ENCODE measurements at regions not wholly inside any gene's neighbourhood (a gene's known extent, or its start where the extent isn't known, plus 50 kb on each side); places are given as distances from the start of the nearest gene placed in this dataset.

DNA sequence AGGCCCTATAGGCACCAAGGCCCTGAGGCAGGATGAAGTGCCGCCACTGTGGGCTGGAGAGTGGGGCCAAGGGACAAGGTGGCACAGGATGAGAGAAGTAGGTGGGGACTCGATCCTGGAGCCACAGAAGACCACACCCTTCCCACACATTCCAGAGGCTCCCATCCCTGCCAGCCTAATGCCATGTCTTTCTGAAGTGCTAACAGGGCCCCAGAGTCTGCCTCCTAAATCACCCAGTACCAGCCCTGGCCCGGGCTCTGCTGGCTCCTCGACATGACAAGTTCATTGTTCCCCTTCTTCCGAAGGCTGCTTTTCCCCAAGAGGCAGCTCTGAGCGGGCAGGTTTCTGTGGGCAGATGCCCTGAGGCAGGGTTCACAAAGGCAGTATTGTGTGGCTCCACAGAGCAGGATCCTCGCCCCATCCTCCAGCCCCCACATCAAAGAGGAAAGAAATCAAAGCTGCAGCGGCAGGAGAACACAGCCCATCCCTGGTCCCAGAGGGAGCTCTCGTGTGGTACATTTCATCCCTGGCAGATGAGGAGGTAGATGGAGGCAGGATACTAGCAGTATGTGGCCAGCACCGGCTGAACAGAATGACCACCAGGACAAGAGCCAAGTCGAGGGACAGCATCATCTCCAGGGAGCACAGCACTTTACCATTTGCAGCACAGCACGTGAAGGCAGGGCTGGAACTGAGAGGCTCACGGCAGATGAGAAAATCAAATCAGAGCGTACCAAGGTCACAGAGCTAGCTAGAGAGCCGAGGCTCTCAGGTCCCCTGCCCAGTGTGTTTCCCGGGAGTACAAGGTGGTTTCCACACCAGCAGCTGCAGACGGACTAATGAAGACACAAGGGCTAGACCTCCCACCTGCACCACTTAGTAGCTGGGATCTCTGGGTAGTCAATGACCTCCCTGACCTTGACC lies 64.8 kb downstream of the SYF2 start (continued):
- TF ChIP-seq, protein P1, sequence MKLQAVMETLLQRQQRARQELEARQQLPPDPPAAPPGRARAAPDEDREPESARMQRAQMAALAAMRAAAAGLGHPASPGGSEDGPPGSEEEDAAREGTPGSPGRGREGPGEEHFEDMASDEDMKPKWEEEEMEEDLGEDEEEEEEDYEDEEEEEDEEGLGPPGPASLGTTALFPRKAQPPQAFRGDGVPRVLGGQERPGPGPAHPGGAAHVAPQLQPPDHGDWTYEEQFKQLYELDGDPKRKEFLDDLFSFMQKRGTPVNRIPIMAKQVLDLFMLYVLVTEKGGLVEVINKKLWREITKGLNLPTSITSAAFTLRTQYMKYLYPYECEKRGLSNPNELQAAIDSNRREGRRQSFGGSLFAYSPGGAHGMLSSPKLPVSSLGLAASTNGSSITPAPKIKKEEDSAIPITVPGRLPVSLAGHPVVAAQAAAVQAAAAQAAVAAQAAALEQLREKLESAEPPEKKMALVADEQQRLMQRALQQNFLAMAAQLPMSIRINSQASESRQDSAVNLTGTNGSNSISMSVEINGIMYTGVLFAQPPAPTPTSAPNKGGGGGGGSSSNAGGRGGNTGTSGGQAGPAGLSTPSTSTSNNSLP (IDR thresholded peaks at IDR 0.05; ENCODE audit: low read depth, low read length), result 0 out of 2 replicates have a peak, but pooled peaks have one; percentile 40
- peak; percentile 45; the same call in 1 of the 2 replicates for TF ChIP-seq HNF4G (IDR thresholded peaks at IDR 0.05; ENCODE audit: borderline replicate concordance, low read depth, low read length)
- no peak for TF ChIP-seq HNF4G (CRISPR knock-in tag; IDR thresholded peaks at IDR 0.05; ENCODE audit: borderline replicate concordance, low read depth)
- TF ChIP-seq, protein P2, sequence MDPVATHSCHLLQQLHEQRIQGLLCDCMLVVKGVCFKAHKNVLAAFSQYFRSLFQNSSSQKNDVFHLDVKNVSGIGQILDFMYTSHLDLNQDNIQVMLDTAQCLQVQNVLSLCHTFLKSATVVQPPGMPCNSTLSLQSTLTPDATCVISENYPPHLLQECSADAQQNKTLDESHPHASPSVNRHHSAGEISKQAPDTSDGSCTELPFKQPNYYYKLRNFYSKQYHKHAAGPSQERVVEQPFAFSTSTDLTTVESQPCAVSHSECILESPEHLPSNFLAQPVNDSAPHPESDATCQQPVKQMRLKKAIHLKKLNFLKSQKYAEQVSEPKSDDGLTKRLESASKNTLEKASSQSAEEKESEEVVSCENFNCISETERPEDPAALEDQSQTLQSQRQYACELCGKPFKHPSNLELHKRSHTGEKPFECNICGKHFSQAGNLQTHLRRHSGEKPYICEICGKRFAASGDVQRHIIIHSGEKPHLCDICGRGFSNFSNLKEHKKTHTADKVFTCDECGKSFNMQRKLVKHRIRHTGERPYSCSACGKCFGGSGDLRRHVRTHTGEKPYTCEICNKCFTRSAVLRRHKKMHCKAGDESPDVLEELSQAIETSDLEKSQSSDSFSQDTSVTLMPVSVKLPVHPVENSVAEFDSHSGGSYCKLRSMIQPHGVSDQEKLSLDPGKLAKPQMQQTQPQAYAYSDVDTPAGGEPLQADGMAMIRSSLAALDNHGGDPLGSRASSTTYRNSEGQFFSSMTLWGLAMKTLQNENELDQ (CRISPR knock-in tag; IDR thresholded peaks at IDR 0.05; ENCODE audit: borderline replicate concordance), result 0 out of 2 replicates have a peak, but pooled peaks have one; percentile 15
- no peak; the same call in 1 of the 2 replicates for TF ChIP-seq ZMYM2 (CRISPR knock-in tag; IDR thresholded peaks at IDR 0.05)
- TF ChIP-seq ZNF567 (CRISPR knock-in tag; IDR thresholded peaks at IDR 0.05; ENCODE audit: borderline replicate concordance), result peak; percentile 44; the same call in 1 of the 2 replicates
- no peak for TF ChIP-seq ARHGAP35 (CRISPR knock-in tag; IDR thresholded peaks at IDR 0.05; ENCODE audit: borderline replicate concordance)
- TF ChIP-seq HMG20A (CRISPR knock-in tag; IDR thresholded peaks at IDR 0.05; ENCODE audit: borderline replicate concordance), result peak; percentile 83
- TF ChIP-seq PHF21A (CRISPR knock-in tag; IDR thresholded peaks at IDR 0.05), result peak; percentile 93
- TF ChIP-seq CREB1 (IDR thresholded peaks at IDR 0.05), result no peak
- no peak for TF ChIP-seq CREB1 (CRISPR knock-in tag; IDR thresholded peaks at IDR 0.05)
- TF ChIP-seq MIER2 (CRISPR knock-in tag; IDR thresholded peaks at IDR 0.05), result 0 out of 2 replicates have a peak, but pooled peaks have one; percentile 30
- TF ChIP-seq LCORL (IDR thresholded peaks at IDR 0.05), result no peak
- TF ChIP-seq LCORL (CRISPR knock-in tag; IDR thresholded peaks at IDR 0.05), result peak; percentile 85
- no peak for TF ChIP-seq ZNF615 (CRISPR knock-in tag; IDR thresholded peaks at IDR 0.05; ENCODE audit: borderline replicate concordance)
- peak; percentile 82 for TF ChIP-seq NCOA2 (CRISPR knock-in tag; IDR thresholded peaks at IDR 0.05)
- no peak for TF ChIP-seq HNRNPH1 (optimal IDR thresholded peaks at IDR 0.05; ENCODE audit: low read depth, low read length)
- TF ChIP-seq RXRB (CRISPR knock-in tag; IDR thresholded peaks at IDR 0.05; ENCODE audit: borderline replicate concordance), result peak; percentile 75
- no peak for TF ChIP-seq CENPT (CRISPR knock-in tag; IDR thresholded peaks at IDR 0.05; ENCODE audit: low read depth)
- TF ChIP-seq HDAC1 (CRISPR knock-in tag; IDR thresholded peaks at IDR 0.05), result peak; percentile 84
- no peak for TF ChIP-seq ZNF432 (CRISPR knock-in tag; IDR thresholded peaks at IDR 0.05; ENCODE audit: borderline replicate concordance)
- peak; percentile 53; the same call in 1 of the 2 replicates for TF ChIP-seq BCL6 (CRISPR knock-in tag; IDR thresholded peaks at IDR 0.05)
- TF ChIP-seq, protein P3, sequence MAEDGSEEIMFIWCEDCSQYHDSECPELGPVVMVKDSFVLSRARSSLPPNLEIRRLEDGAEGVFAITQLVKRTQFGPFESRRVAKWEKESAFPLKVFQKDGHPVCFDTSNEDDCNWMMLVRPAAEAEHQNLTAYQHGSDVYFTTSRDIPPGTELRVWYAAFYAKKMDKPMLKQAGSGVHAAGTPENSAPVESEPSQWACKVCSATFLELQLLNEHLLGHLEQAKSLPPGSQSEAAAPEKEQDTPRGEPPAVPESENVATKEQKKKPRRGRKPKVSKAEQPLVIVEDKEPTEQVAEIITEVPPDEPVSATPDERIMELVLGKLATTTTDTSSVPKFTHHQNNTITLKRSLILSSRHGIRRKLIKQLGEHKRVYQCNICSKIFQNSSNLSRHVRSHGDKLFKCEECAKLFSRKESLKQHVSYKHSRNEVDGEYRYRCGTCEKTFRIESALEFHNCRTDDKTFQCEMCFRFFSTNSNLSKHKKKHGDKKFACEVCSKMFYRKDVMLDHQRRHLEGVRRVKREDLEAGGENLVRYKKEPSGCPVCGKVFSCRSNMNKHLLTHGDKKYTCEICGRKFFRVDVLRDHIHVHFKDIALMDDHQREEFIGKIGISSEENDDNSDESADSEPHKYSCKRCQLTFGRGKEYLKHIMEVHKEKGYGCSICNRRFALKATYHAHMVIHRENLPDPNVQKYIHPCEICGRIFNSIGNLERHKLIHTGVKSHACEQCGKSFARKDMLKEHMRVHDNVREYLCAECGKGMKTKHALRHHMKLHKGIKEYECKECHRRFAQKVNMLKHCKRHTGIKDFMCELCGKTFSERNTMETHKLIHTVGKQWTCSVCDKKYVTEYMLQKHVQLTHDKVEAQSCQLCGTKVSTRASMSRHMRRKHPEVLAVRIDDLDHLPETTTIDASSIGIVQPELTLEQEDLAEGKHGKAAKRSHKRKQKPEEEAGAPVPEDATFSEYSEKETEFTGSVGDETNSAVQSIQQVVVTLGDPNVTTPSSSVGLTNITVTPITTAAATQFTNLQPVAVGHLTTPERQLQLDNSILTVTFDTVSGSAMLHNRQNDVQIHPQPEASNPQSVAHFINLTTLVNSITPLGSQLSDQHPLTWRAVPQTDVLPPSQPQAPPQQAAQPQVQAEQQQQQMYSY (CRISPR knock-in tag; IDR thresholded peaks at IDR 0.05), result no peak

Measured in HepG2 (cell line).